ENCODE measurements at regions not wholly inside any gene's neighbourhood (a gene's known extent, or its start where the extent isn't known, plus 50 kb on each side); places are given as distances from the start of the nearest gene placed in this dataset.
"Not testable (repeated sequence)": the region's sequence is repeated elsewhere in the genome, so short reads cannot be mapped to it uniquely, and the experiment has no call there.

- no peak for DNase-seq
Measured at GRCh38 chr3:109920749-109921148, 583.4 kb upstream of the DPPA4 start.

- DNase-seq: no peak
Measured at GRCh38 chr3:109921509-109921908, 584.2 kb upstream of the DPPA4 start.

GRCh38 chr3:109922856-109923255, 585.5 kb upstream of the DPPA4 start:
- DNase-seq: no peak

- no peak for DNase-seq
Measured at GRCh38 chr3:109923431-109923830, 586.1 kb upstream of the DPPA4 start.

- no peak for DNase-seq
Measured at GRCh38 chr3:109924196-109924595, 586.9 kb upstream of the DPPA4 start.

GRCh38 chr3:109926376-109926775, 589.0 kb upstream of the DPPA4 start:
- DNase-seq: no peak

GRCh38 chr3:109927161-109927560, 589.8 kb upstream of the DPPA4 start:
- no peak for DNase-seq

- no peak for DNase-seq
Measured at GRCh38 chr3:109927726-109928125, 590.4 kb upstream of the DPPA4 start.

GRCh38 chr3:109930582-109930981, 593.2 kb upstream of the DPPA4 start:
- DNase-seq: no peak

- no peak for DNase-seq
Measured at GRCh38 chr3:109933576-109933975, 596.2 kb upstream of the DPPA4 start.

GRCh38 chr3:109939817-109940216, 602.5 kb upstream of the DPPA4 start:
- no peak for DNase-seq

GRCh38 chr3:109943181-109943580, 605.8 kb upstream of the DPPA4 start:
- no peak for DNase-seq

- no peak for DNase-seq
Measured at GRCh38 chr3:109944836-109945235, 607.5 kb upstream of the DPPA4 start.

GRCh38 chr3:109952924-109953323, 615.6 kb upstream of the DPPA4 start:
- DNase-seq: no peak

- no peak for DNase-seq
Measured at GRCh38 chr3:109963831-109964230, 626.5 kb upstream of the DPPA4 start.

GRCh38 chr3:109973733-109974132, 636.4 kb upstream of the DPPA4 start:
- DNase-seq: no peak

GRCh38 chr3:109977897-109978296, 640.6 kb upstream of the DPPA4 start:
- DNase-seq: no peak

- DNase-seq: no peak
Measured at GRCh38 chr3:109982201-109982600, 644.9 kb upstream of the DPPA4 start.

GRCh38 chr3:109984976-109985375, 647.6 kb upstream of the DPPA4 start:
- no peak for DNase-seq

- DNase-seq: no peak
Measured at GRCh38 chr3:109985943-109986555, 648.7 kb upstream of the DPPA4 start.

GRCh38 chr3:109994853-109995252, 657.5 kb upstream of the DPPA4 start:
- no peak for DNase-seq

- DNase-seq: no peak
Measured at GRCh38 chr3:109995377-109995776, 658.0 kb upstream of the DPPA4 start.

GRCh38 chr3:110001905-110002304, 664.6 kb upstream of the DPPA4 start:
- DNase-seq: not testable (repeated sequence)

GRCh38 chr3:110006913-110007312, 669.6 kb upstream of the DPPA4 start:
- no peak for DNase-seq

GRCh38 chr3:110015231-110015963, 678.1 kb upstream of the DPPA4 start:
- no peak for DNase-seq
